ENCODE measurements at regions not wholly inside any gene's neighbourhood (a gene's known extent, or its start where the extent isn't known, plus 50 kb on each side); places are given as distances from the start of the nearest gene placed in this dataset.

- Histone ChIP-seq H3K9ac (no peak overlapping the region), H3K9me3 (ENCODE audit: low read depth) (no peaks in the 10 kb centered on the region), H3K36me3 (no peaks in the 10 kb centered on the region), H3K4me2 (no peak overlapping the region), H2AFZ (replicated peaks) (no peak overlapping the region), H3K27me3 (no peaks in the 10 kb centered on the region), H3F3A (ENCODE audit: low read depth) (no peaks in the 10 kb centered on the region), H4K20me1 (ENCODE audit: low read depth) (no peaks in the 10 kb centered on the region), H3K4me3 (no peak overlapping the region), H3K79me2 (ENCODE audit: low read depth) (no peaks in the 10 kb centered on the region), H3K4me1 (peaks cover 8% of the 10 kb centered on the region), H3K27ac (no peak overlapping the region)
- DNase-seq (ENCODE audit: low spot score), result no peak
- peaks cover 2% of the 10 kb centered on the region for H3K9me3 Mint-ChIP-seq
- no peak overlapping the region for H3K4me3 Mint-ChIP-seq
- H3K4me1 Mint-ChIP-seq, result no peaks in the 10 kb centered on the region
- TF ChIP-seq EZH2 (IDR thresholded peaks at IDR 0.05) (no peak), EZH2phosphoT487 (IDR thresholded peaks at IDR 0.05) (no peak)
- TF ChIP-seq, protein P1, sequence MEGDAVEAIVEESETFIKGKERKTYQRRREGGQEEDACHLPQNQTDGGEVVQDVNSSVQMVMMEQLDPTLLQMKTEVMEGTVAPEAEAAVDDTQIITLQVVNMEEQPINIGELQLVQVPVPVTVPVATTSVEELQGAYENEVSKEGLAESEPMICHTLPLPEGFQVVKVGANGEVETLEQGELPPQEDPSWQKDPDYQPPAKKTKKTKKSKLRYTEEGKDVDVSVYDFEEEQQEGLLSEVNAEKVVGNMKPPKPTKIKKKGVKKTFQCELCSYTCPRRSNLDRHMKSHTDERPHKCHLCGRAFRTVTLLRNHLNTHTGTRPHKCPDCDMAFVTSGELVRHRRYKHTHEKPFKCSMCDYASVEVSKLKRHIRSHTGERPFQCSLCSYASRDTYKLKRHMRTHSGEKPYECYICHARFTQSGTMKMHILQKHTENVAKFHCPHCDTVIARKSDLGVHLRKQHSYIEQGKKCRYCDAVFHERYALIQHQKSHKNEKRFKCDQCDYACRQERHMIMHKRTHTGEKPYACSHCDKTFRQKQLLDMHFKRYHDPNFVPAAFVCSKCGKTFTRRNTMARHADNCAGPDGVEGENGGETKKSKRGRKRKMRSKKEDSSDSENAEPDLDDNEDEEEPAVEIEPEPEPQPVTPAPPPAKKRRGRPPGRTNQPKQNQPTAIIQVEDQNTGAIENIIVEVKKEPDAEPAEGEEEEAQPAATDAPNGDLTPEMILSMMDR (IDR thresholded peaks at IDR 0.05), result no peak
- H3K36me3 Mint-ChIP-seq, result no peaks in the 10 kb centered on the region
- H3K27ac Mint-ChIP-seq, result no peak overlapping the region
- H3K27me3 Mint-ChIP-seq (ENCODE audit: insufficient read depth, low read depth), result no peaks in the 10 kb centered on the region
Observed at GRCh38 chr7:41148521-41148951, 554.4 kb downstream of the INHBA start.

GRCh38 chr7:41147606-41148485, 555.0 kb downstream of the INHBA start:
- H3K9me3 Mint-ChIP-seq, result peaks cover 2% of the 10 kb centered on the region
- Histone ChIP-seq H2AFZ (replicated peaks) (no peak overlapping the region), H3K27me3 (no peaks in the 10 kb centered on the region), H4K20me1 (ENCODE audit: low read depth) (no peaks in the 10 kb centered on the region), H3K27ac (no peak overlapping the region), H3K79me2 (ENCODE audit: low read depth) (no peaks in the 10 kb centered on the region), H3K36me3 (no peaks in the 10 kb centered on the region), H3K9ac (no peak overlapping the region), H3K4me3 (no peak overlapping the region), H3K4me2 (no peak overlapping the region), H3K9me3 (ENCODE audit: low read depth) (no peaks in the 10 kb centered on the region), H3K4me1 (peaks cover 8% of the 10 kb centered on the region), H3F3A (ENCODE audit: low read depth) (no peaks in the 10 kb centered on the region)
- no peaks in the 10 kb centered on the region for H3K27me3 Mint-ChIP-seq (ENCODE audit: insufficient read depth, low read depth)
- DNase-seq (ENCODE audit: low spot score), result peak; percentile 21
- no peaks in the 10 kb centered on the region for H3K36me3 Mint-ChIP-seq
- H3K27ac Mint-ChIP-seq, result no peak overlapping the region
- TF ChIP-seq, protein P1 (IDR thresholded peaks at IDR 0.05), result no peak
- TF ChIP-seq EZH2phosphoT487 (IDR thresholded peaks at IDR 0.05) (no peak), EZH2 (IDR thresholded peaks at IDR 0.05) (no peak)
- H3K4me1 Mint-ChIP-seq, result no peaks in the 10 kb centered on the region
- no peak overlapping the region for H3K4me3 Mint-ChIP-seq

DNA sequence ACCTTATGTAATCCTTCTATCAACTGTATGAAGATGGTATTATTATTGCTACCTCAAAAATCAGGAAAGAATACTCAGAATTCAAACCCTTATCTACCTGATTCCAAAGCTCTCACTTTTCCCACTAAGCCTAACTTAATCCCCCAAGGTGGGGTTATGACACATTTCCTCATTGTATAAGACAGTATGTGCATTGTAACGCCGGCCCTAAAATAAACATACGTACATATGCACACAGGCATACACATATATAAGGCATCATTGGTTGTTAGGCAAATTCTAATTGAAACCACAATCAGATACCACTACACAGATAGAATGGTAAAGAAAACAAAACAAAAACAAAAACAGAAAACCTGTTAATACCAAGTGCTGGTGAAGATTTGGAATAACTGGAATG, 556.5 kb downstream of the INHBA start:
- Histone ChIP-seq H3K4me3 (no peak overlapping the region), H3K4me1 (peaks cover 8% of the 10 kb centered on the region), H3K9me3 (ENCODE audit: low read depth) (no peaks in the 10 kb centered on the region), H3K9ac (no peak overlapping the region), H2AFZ (replicated peaks) (no peak overlapping the region), H3K27me3 (no peaks in the 10 kb centered on the region), H3K79me2 (ENCODE audit: low read depth) (no peaks in the 10 kb centered on the region), H3K27ac (no peak overlapping the region), H3F3A (ENCODE audit: low read depth) (no peaks in the 10 kb centered on the region), H3K36me3 (no peaks in the 10 kb centered on the region), H4K20me1 (ENCODE audit: low read depth) (no peaks in the 10 kb centered on the region), H3K4me2 (no peak overlapping the region)
- Mint-ChIP-seq H3K9me3 (peaks cover 2% of the 10 kb centered on the region), H3K27ac (no peak overlapping the region), H3K4me3 (no peak overlapping the region), H3K27me3 (ENCODE audit: insufficient read depth, low read depth) (no peaks in the 10 kb centered on the region), H3K4me1 (no peaks in the 10 kb centered on the region), H3K36me3 (no peaks in the 10 kb centered on the region)
- DNase-seq (ENCODE audit: low spot score), result no peak
- no peak for TF ChIP-seq EZH2 (IDR thresholded peaks at IDR 0.05)
- TF ChIP-seq, protein P1 (IDR thresholded peaks at IDR 0.05), result no peak
- TF ChIP-seq EZH2phosphoT487 (IDR thresholded peaks at IDR 0.05), result no peak

Data from neural progenitor cell (in vitro differentiated cells).